Mammary epithelial cell (primary cell): ENCODE measurements at regions not wholly inside any gene's neighbourhood (a gene's known extent, or its start where the extent isn't known, plus 50 kb on each side); places are given as distances from the start of the nearest gene placed in this dataset.

Experiments
- CTCF ChIP-seq, 2 donors: IDR thresholded peaks in 1 of 2; conservative IDR thresholded peaks in 1 of 2; 2 replicates each; pipeline ENCODE4 v1.5.1; 2011 to 2012; ENCODE audit warnings: inconsistent platforms in 2 of 2, low read length in 2 of 2, mild to moderate bottlenecking in 2 of 2, control low read depth in 1 of 2, low read depth in 1 of 2; ENCODE audit not compliant: insufficient read depth in 1 of 2; ENCODE audit errors: extremely low read depth in 1 of 2
- EZH2 ChIP-seq: IDR thresholded peaks from 2 replicates; pipeline ENCODE4 v1.6.1; 2012; ENCODE audit warnings: low read length, inconsistent platforms, borderline replicate concordance

DNA sequence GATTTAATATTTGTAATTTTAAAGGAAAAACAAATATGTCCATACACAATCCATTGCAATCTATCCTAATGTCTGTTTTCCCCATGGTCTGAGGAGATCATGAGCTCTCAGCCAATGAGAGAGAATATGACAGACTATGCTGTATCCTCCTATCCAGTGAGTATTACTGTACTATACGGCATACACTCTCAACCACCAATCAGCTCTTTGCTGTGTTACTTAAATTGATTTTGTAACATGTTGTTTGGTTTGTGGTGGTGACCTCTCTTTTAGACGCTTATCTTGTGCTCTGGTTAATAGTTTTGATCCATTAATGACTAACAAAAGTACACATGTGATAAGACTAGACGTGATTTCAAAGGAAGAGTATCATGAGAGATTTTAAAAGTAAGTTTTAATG is 231.5 kb upstream of the FOXN3 start:
- TF ChIP-seq CTCF (conservative IDR thresholded peaks at IDR 0.05 in 1 of 2, IDR thresholded peaks at IDR 0.05 in 1 of 2; ENCODE audit: extremely low read depth in 1 of 2, insufficient read depth in 1 of 2, low read depth in 1 of 2, low read length in 2 of 2), result no peak
- no peak for TF ChIP-seq EZH2
